ENCODE measurements at regions not wholly inside any gene's neighbourhood (a gene's known extent, or its start where the extent isn't known, plus 50 kb on each side); places are given as distances from the start of the nearest gene placed in this dataset.

GRCh38 chr10:94043431-94043990 is 49.8 kb downstream of the PLCE1 start:
- no peak for DNase-seq

- DNase-seq, result no peak
Measured at GRCh38 chr10:94046098-94046497, 52.4 kb downstream of the PLCE1 start.

- no peak for DNase-seq
Measured at GRCh38 chr10:94047293-94047692, 53.6 kb downstream of the PLCE1 start.

GRCh38 chr10:94049911-94050310 is 56.2 kb downstream of the PLCE1 start:
- no peak for DNase-seq

GRCh38 chr10:94052281-94052680 is 58.5 kb downstream of the PLCE1 start:
- DNase-seq, result no peak

- peak in 3 of 56 donors; percentile 1 to 20 (median 1) for DNase-seq
Measured at GRCh38 chr10:94052866-94053791, 59.4 kb downstream of the PLCE1 start.

- no peak for DNase-seq
Measured at GRCh38 chr10:94059178-94059883, 65.6 kb downstream of the PLCE1 start.

- DNase-seq, result no peak
Measured at GRCh38 chr10:94061026-94061425, 67.3 kb downstream of the PLCE1 start.

GRCh38 chr10:94062611-94063010 is 68.9 kb downstream of the PLCE1 start:
- no peak for DNase-seq

GRCh38 chr10:94065362-94065761 is 71.6 kb downstream of the PLCE1 start:
- DNase-seq, result no peak

- DNase-seq, result no peak
Measured at GRCh38 chr10:94065787-94066186, 72.1 kb downstream of the PLCE1 start.

- no peak for DNase-seq
Measured at GRCh38 chr10:94066411-94066810, 72.7 kb downstream of the PLCE1 start.

- no peak for DNase-seq
Measured at GRCh38 chr10:94069884-94070283, 76.2 kb downstream of the PLCE1 start.

GRCh38 chr10:94074462-94074861 is 80.7 kb downstream of the PLCE1 start:
- DNase-seq, result no peak

GRCh38 chr10:94075506-94075905 is 81.8 kb downstream of the PLCE1 start:
- DNase-seq, result no peak

GRCh38 chr10:94076325-94076841 is 82.7 kb downstream of the PLCE1 start:
- DNase-seq, result no peak

GRCh38 chr10:94077042-94077441 is 83.3 kb downstream of the PLCE1 start:
- DNase-seq, result no peak

- no peak for DNase-seq
Measured at GRCh38 chr10:94080108-94080507, 86.4 kb downstream of the PLCE1 start.

GRCh38 chr10:94083662-94084265 is 90.0 kb downstream of the PLCE1 start:
- no peak for DNase-seq

- no peak for DNase-seq
Measured at GRCh38 chr10:94084344-94084743, 90.6 kb downstream of the PLCE1 start.

GRCh38 chr10:94085288-94085687 is 91.6 kb downstream of the PLCE1 start:
- DNase-seq, result no peak
